ENCODE measurements at regions not wholly inside any gene's neighbourhood (a gene's known extent, or its start where the extent isn't known, plus 50 kb on each side); places are given as distances from the start of the nearest gene placed in this dataset.
A peak's percentile ranks its signal among the peaks of the same experiment; 100 is the strongest.

DNA sequence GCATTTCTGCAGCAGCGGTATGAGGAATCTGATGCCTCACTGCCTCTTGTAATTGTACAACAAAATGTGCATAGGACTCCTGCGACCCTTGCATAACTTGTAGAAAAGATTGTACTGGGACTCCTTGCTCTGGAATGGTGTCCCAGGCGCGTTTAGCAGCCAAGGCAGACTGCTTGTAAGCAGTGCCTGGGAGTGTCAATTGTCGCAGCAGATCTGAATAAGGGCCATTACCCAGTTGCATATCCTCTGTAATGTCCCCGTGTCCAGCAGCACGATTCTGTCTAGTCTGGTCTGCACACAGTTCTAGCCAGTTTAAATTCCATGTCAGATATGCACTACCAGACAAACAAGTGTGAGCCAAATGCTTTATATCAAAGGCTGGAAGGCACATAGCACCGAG lies 70.7 kb upstream of the BTN3A2 start:
- TF ChIP-seq, protein P1, sequence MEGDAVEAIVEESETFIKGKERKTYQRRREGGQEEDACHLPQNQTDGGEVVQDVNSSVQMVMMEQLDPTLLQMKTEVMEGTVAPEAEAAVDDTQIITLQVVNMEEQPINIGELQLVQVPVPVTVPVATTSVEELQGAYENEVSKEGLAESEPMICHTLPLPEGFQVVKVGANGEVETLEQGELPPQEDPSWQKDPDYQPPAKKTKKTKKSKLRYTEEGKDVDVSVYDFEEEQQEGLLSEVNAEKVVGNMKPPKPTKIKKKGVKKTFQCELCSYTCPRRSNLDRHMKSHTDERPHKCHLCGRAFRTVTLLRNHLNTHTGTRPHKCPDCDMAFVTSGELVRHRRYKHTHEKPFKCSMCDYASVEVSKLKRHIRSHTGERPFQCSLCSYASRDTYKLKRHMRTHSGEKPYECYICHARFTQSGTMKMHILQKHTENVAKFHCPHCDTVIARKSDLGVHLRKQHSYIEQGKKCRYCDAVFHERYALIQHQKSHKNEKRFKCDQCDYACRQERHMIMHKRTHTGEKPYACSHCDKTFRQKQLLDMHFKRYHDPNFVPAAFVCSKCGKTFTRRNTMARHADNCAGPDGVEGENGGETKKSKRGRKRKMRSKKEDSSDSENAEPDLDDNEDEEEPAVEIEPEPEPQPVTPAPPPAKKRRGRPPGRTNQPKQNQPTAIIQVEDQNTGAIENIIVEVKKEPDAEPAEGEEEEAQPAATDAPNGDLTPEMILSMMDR (IDR thresholded peaks at IDR 0.05; ENCODE audit: insufficient read depth, low read length, poor library complexity, severe bottlenecking), result no peak
- no peak overlapping the region for H3K4me3 ChIP-seq (ENCODE audit: low read depth, low read length)
- no peak for DNase-seq (ENCODE audit: low read depth)
- no peaks in the 10 kb centered on the region for H3K27me3 ChIP-seq (ENCODE audit: control insufficient read depth, insufficient read depth, low read length)
- no peaks in the 10 kb centered on the region for H3K36me3 ChIP-seq (ENCODE audit: control insufficient read depth, insufficient read depth, low read length)

DNA sequence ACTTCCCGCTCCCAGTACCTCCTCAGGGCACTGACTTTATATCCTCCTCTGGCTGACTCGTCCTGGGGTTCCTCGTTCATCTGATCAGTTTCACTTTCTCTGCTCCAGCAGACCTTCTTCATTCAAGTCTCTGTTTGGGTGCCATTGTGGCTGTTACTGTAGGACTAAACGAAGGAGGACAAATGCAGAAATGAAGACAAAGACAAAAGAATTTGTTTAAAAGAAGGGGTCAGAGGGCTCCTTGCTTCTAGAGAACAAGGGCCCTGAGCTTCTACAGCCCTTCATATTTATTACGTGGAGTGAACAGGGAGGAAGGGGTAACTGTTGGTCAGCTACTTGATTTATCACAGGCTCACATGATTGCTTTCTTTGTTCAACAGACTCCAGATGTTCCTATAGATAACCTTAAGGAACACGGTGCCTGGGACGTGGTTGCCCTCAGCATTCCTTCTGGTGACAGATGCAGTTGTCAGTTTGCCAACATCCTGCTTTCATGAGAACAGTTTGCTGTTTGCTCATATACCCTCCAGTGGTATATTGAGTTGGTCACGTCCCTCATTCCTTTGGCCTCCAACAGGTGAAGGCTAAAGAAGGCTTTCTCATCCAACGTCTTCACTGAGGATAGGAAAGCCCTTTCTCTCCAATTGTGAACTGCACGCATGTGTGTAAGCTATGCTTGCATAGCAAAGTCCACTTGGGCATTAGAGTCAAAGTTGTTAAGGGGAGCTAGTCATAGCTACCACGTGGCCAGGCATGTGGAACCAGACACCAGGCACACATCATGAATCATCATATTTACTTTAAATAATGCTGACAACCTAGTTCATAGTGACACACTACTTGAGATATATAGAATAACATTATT lies 69.1 kb upstream of the BTN3A2 start:
- Histone ChIP-seq H3K27me3 (ENCODE audit: control insufficient read depth, insufficient read depth, low read length) (no peaks in the 10 kb centered on the region), H3K4me3 (ENCODE audit: low read depth, low read length) (no peak overlapping the region), H3K36me3 (ENCODE audit: control insufficient read depth, insufficient read depth, low read length) (no peaks in the 10 kb centered on the region)
- TF ChIP-seq, protein P1 (IDR thresholded peaks at IDR 0.05; ENCODE audit: insufficient read depth, low read length, poor library complexity, severe bottlenecking), result no peak
- DNase-seq (ENCODE audit: low read depth), result peak; percentile 78

DNA sequence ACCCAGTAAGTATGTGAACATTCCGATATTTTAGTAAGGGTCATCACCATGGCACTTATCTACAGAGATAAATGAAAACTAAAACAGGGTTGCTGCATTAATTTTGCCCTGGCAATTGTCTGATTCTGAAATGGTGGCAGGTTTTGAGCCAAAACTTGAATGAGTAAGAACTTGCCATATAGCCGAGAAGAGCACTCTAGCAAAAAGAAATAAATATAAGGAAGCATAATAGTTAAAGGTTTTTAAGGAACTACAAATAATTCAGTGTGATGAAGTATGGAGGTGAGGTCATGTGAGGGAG lies 68.5 kb upstream of the BTN3A2 start:
- H3K36me3 ChIP-seq (ENCODE audit: control insufficient read depth, insufficient read depth, low read length), result no peaks in the 10 kb centered on the region
- TF ChIP-seq, protein P1 (IDR thresholded peaks at IDR 0.05; ENCODE audit: insufficient read depth, low read length, poor library complexity, severe bottlenecking), result no peak
- no peak for DNase-seq (ENCODE audit: low read depth)
- H3K27me3 ChIP-seq (ENCODE audit: control insufficient read depth, insufficient read depth, low read length), result no peaks in the 10 kb centered on the region
- H3K4me3 ChIP-seq (ENCODE audit: low read depth, low read length), result no peak overlapping the region

DNA sequence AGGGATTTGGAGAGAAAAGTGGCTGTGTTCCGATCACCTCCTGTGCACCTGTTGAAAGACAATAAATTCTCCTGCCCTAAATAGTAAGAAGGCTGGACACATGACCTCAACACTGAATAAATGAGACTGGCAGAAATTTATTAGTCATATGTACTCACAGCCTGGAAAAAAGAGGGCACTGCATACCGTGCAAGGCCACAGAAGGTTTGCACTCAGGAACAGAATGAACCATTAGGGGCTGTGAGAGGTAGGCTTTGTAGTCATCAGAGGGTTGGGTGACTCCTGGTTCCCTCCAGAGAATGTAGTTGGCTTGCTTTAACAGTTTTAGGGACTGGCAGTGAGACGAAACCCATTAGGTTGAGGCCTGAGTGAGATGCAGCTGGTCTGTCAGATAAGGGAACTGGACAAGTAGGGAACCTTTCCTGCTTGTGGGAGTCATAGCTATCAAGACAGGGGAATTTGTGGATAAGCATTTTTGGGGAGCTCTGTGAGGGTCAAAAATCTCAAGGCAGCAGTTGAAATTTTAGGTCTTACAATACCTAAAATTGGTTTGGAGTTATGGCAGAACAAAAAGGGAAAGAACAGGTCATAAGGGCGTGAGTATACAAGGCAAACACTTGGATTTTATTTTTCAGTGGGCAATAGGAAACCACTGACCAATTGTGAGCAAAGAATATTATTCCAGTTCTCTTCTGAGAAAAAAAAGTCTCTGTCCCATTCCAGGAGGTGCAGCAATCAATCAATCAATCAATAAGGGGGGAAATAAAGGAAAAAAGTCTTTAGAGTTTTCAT lies 67.9 kb upstream of the BTN3A2 start:
- Histone ChIP-seq H3K4me3 (ENCODE audit: low read depth, low read length) (no peak overlapping the region), H3K27me3 (ENCODE audit: control insufficient read depth, insufficient read depth, low read length) (no peaks in the 10 kb centered on the region), H3K36me3 (ENCODE audit: control insufficient read depth, insufficient read depth, low read length) (no peaks in the 10 kb centered on the region)
- TF ChIP-seq, protein P1 (IDR thresholded peaks at IDR 0.05; ENCODE audit: insufficient read depth, low read length, poor library complexity, severe bottlenecking), result no peak
- no peak for DNase-seq (ENCODE audit: low read depth)

DNA sequence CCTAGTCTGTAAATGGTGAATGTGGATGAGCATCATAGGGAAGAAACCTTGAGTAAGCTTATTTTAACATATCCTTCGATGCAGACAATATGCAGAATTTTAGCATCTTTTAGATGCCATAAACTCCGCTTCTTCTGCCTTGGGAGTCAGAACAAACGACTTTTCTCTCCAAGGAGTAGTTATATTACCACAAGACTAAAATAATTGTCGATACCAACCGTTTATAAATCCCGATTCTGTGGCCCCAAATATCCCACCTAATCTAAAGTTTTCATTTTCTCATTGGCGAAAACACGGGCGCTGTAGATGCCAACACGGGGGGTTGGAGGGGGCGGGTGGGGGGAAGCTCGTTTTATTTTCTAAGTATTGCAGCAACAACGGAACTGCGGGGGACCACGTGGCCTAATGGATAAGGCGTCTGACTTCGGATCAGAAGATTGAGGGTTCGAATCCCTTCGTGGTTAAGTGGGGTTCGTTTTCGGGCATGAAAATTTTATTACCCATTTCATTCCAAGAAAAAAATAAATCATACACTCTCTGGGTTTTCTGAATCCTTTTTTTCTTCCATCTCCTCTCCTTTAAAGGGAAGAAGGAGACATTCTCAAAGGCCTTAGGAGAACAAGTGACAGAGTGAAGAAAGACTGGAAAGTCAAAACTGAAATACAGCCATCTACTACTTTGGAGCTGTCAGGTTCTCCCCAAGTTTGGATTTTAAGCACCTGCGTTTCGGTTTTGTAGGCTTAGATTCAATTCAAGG lies 65.5 kb upstream of the BTN3A2 start:
- Histone ChIP-seq H3K36me3 (ENCODE audit: control insufficient read depth, insufficient read depth, low read length) (no peaks in the 10 kb centered on the region), H3K4me3 (ENCODE audit: low read depth, low read length) (no peak overlapping the region), H3K27me3 (ENCODE audit: control insufficient read depth, insufficient read depth, low read length) (no peaks in the 10 kb centered on the region)
- TF ChIP-seq, protein P1 (IDR thresholded peaks at IDR 0.05; ENCODE audit: insufficient read depth, low read length, poor library complexity, severe bottlenecking), result no peak
- no peak for DNase-seq (ENCODE audit: low read depth)

All from kidney epithelial cell (primary cell).